K562 (cell line): ENCODE measurements at regions not wholly inside any gene's neighbourhood (a gene's known extent, or its start where the extent isn't known, plus 50 kb on each side); places are given as distances from the start of the nearest gene placed in this dataset.

ENCODE experiments used
- CEBPB ChIP-seq: fragments of 450-650 bp; IDR thresholded peaks from 2 replicates; pipeline ENCODE4 v1.6.1; 2016; ENCODE audit warnings: missing genetic modification characterization, missing compliant biosample characterization
- MTF1 ChIP-seq: fragments of 250-450 bp; sonication (Bioruptor Pico); IDR thresholded peaks from 2 replicates; pipeline ENCODE4 v1.9.0; 2021; ENCODE audit warnings: moderate library complexity, mild to moderate bottlenecking, inconsistent platforms, borderline replicate concordance
- ZNF146 ChIP-seq: IDR thresholded peaks from one replicate; pipeline ENCODE4 v1.6.1; 2018; ENCODE audit warnings: missing compliant biosample characterization; ENCODE audit not compliant: unreplicated experiment
- ZNF512 ChIP-seq: IDR thresholded peaks from 2 replicates; pipeline ENCODE4 v1.6.1; 2016; ENCODE audit warnings: missing genetic modification characterization, missing compliant biosample characterization

- no peak for TF ChIP-seq ZNF512
- no peak for TF ChIP-seq MTF1
- TF ChIP-seq CEBPB: no peak
- TF ChIP-seq ZNF146 (CRISPR knock-in tag): no peak
Measured at GRCh38 chr4:41477181-41477905, 60.6 kb upstream of the LIMCH1 start.
